ENCODE measurements at regions not wholly inside any gene's neighbourhood (a gene's known extent, or its start where the extent isn't known, plus 50 kb on each side); places are given as distances from the start of the nearest gene placed in this dataset.

DNA sequence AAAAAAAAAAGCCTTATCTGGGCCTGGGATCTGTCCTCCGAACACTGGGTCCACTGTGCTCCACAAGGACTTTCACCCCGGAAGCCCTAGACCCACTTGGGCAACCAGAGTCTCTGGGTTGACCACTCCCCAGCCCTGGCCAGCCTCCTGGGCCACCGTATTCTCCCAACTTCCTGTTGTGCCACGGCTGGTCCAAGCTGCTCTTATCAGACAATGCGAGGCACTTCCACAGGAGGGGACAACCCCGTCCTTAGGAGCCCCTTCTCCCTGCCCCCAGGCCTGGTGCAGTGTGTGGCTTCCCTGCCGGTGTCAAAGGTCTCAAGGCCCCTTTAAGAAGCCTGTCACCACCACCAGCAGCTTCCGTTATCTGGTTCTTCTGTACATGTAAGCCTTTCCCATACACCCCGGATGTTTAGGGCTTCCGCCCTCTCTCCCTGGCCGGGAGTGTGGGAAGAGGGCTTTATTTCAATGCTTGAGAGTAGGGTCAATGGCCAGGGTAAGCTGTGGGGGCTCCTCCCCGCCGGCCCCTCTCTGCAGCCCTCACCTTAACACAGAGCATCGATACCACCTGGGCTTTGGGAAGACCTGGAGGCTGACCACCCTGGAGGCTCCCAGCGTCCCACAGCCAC, 313.0 kb downstream of the SEC14L1 start (continued):
- TF ChIP-seq, protein P1, sequence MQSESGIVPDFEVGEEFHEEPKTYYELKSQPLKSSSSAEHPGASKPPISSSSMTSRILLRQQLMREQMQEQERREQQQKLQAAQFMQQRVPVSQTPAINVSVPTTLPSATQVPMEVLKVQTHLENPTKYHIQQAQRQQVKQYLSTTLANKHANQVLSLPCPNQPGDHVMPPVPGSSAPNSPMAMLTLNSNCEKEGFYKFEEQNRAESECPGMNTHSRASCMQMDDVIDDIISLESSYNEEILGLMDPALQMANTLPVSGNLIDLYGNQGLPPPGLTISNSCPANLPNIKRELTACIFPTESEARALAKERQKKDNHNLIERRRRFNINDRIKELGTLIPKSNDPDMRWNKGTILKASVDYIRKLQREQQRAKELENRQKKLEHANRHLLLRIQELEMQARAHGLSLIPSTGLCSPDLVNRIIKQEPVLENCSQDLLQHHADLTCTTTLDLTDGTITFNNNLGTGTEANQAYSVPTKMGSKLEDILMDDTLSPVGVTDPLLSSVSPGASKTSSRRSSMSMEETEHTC (IDR thresholded peaks at IDR 0.05), result no peak
- TF ChIP-seq CCNT2 (IDR thresholded peaks at IDR 0.05; ENCODE audit: borderline replicate concordance, extremely low read depth, insufficient read length, low read depth, low read length) (no peak), CEBPB (tag; IDR thresholded peaks at IDR 0.05) (no peak), POLR2B (IDR thresholded peaks at IDR 0.05; ENCODE audit: low read depth, partially characterized antibody) (no peak), TBP (optimal IDR thresholded peaks at IDR 0.05; ENCODE audit: low read depth, low read length) (no peak), NCOA2 (IDR thresholded peaks at IDR 0.05; ENCODE audit: partially characterized antibody in 2 of 2) (no peak), NR2C2 (CRISPR knock-in tag; IDR thresholded peaks at IDR 0.05) (no peak), NR2C2 (tag; IDR thresholded peaks at IDR 0.05) (peak; percentile 88), SAFB2 (IDR thresholded peaks at IDR 0.05; ENCODE audit: borderline replicate concordance, low read depth, low read length, severe bottlenecking) (no peak), NFIC (IDR thresholded peaks at IDR 0.05) (no peak), LEF1 (IDR thresholded peaks at IDR 0.05) (peak; percentile 35; the same call in 1 of the 2 replicates), POLR2G (IDR thresholded peaks at IDR 0.05; ENCODE audit: low read depth, low read length) (0 out of 2 replicates have a peak, but pooled peaks have one; percentile 36), YY1 (IDR thresholded peaks at IDR 0.05; ENCODE audit: borderline replicate concordance in 1 of 3, control insufficient read depth in 1 of 3, extremely low read depth in 1 of 3, insufficient read depth in 3 of 3, insufficient read length in 1 of 3, insufficient replicate concordance in 2 of 3, low read depth in 1 of 3, low read length in 2 of 3) (no peak), ZZZ3 (IDR thresholded peaks at IDR 0.05) (no peak), ZC3H11A (IDR thresholded peaks at IDR 0.05; ENCODE audit: low read depth, low read length) (no peak), POLR2A (conservative IDR thresholded peaks at IDR 0.05) (no peak), NCOR1 (IDR thresholded peaks at IDR 0.05) (0 out of 2 replicates have a peak, but pooled peaks have one; percentile 15), CBFA2T3 (IDR thresholded peaks at IDR 0.05) (peak; percentile 48)
- TF ChIP-seq, protein P2, sequence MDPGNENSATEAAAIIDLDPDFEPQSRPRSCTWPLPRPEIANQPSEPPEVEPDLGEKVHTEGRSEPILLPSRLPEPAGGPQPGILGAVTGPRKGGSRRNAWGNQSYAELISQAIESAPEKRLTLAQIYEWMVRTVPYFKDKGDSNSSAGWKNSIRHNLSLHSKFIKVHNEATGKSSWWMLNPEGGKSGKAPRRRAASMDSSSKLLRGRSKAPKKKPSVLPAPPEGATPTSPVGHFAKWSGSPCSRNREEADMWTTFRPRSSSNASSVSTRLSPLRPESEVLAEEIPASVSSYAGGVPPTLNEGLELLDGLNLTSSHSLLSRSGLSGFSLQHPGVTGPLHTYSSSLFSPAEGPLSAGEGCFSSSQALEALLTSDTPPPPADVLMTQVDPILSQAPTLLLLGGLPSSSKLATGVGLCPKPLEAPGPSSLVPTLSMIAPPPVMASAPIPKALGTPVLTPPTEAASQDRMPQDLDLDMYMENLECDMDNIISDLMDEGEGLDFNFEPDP (CRISPR knock-in tag; IDR thresholded peaks at IDR 0.05), result no peak
- TF ChIP-seq, protein P3, sequence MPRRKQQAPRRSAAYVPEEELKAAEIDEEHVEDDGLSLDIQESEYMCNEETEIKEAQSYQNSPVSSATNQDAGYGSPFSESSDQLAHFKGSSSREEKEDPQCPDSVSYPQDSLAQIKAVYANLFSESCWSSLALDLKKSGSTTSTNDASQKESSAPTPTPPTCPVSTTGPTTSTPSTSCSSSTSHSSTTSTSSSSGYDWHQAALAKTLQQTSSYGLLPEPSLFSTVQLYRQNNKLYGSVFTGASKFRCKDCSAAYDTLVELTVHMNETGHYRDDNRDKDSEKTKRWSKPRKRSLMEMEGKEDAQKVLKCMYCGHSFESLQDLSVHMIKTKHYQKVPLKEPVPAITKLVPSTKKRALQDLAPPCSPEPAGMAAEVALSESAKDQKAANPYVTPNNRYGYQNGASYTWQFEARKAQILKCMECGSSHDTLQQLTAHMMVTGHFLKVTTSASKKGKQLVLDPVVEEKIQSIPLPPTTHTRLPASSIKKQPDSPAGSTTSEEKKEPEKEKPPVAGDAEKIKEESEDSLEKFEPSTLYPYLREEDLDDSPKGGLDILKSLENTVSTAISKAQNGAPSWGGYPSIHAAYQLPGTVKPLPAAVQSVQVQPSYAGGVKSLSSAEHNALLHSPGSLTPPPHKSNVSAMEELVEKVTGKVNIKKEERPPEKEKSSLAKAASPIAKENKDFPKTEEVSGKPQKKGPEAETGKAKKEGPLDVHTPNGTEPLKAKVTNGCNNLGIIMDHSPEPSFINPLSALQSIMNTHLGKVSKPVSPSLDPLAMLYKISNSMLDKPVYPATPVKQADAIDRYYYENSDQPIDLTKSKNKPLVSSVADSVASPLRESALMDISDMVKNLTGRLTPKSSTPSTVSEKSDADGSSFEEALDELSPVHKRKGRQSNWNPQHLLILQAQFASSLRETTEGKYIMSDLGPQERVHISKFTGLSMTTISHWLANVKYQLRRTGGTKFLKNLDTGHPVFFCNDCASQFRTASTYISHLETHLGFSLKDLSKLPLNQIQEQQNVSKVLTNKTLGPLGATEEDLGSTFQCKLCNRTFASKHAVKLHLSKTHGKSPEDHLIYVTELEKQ (CRISPR knock-in tag; IDR thresholded peaks at IDR 0.05), result no peak
- TF ChIP-seq, protein P4, sequence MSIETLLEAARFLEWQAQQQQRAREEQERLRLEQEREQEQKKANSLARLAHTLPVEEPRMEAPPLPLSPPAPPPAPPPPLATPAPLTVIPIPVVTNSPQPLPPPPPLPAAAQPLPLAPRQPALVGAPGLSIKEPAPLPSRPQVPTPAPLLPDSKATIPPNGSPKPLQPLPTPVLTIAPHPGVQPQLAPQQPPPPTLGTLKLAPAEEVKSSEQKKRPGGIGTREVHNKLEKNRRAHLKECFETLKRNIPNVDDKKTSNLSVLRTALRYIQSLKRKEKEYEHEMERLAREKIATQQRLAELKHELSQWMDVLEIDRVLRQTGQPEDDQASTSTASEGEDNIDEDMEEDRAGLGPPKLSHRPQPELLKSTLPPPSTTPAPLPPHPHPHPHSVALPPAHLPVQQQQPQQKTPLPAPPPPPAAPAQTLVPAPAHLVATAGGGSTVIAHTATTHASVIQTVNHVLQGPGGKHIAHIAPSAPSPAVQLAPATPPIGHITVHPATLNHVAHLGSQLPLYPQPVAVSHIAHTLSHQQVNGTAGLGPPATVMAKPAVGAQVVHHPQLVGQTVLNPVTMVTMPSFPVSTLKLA (conservative IDR thresholded peaks at IDR 0.05), result 0 out of 4 replicates have a peak, but pooled peaks of 1 of the 2 experiments have one; percentile 25
